ENCODE measurements at regions not wholly inside any gene's neighbourhood (a gene's known extent, or its start where the extent isn't known, plus 50 kb on each side); places are given as distances from the start of the nearest gene placed in this dataset.
A peak's percentile ranks its signal among the peaks of the same experiment; 100 is the strongest.

GRCh38 chr2:160913323-160913722 lies 246.9 kb upstream of the TANK start:
- DNase-seq: no peak

DNA sequence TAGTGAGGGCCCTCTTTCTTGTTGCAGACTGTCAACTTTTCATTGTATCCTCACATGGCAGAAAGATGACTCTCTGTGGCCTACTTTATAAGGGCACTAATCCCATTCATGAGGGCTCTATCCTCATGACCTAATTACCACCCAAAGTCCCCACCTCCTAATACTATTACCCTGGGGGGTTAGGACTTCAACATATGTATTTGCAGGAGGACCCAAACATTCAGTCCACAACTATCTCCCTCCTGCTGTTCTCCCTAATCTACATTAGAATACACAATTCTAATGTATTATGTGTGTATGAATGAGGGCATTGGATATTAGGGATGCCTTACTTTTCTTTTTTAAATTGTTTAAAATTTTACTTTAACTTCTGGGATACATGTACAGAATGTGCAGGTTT lies 246.0 kb upstream of the TANK start:
- no peak for DNase-seq

- DNase-seq: no peak
Measured at GRCh38 chr2:160916300-160916699, 243.9 kb upstream of the TANK start.

DNA sequence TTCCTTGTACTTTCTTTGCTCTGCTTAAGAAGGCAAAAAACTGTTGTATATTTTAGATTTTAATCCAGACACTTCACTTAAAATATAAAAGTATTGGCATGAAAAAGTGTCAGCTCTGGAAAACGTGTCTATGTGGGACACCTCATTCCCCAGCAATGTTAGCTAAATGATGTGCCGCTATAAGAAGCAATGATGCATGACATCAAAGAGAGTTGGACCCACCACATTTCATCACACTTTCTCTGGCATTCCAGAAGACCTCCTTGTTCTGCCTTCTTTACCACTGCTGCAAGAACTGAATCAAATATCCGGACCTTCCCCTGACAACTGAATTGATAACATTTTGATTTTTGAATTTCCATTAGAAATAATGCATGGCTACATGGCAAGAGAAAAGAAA lies 242.4 kb upstream of the TANK start:
- no peak for DNase-seq

GRCh38 chr2:160918258-160918657 lies 242.0 kb upstream of the TANK start:
- DNase-seq: no peak

- DNase-seq: no peak
Measured at GRCh38 chr2:160918906-160919503, 241.2 kb upstream of the TANK start.

DNA sequence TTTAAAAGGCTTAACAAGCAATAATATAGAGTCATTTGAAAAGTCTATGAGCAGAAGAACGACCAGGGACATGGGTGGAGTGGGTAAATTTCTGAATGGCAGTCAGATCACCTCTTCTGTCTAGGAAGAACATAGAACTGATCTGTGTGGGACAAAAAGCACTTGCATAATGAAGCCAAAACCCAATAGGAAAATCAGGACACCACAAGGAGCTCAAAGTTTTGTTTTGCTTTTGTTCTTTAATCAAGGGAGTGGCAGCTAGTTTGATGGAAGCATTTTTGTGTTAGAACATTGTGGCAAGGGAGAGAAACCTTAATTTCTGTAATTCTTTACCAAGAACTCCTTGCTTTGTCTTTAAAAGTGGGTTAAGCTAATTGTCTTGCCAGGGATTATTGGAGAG lies 240.2 kb upstream of the TANK start:
- no peak for DNase-seq

DNA sequence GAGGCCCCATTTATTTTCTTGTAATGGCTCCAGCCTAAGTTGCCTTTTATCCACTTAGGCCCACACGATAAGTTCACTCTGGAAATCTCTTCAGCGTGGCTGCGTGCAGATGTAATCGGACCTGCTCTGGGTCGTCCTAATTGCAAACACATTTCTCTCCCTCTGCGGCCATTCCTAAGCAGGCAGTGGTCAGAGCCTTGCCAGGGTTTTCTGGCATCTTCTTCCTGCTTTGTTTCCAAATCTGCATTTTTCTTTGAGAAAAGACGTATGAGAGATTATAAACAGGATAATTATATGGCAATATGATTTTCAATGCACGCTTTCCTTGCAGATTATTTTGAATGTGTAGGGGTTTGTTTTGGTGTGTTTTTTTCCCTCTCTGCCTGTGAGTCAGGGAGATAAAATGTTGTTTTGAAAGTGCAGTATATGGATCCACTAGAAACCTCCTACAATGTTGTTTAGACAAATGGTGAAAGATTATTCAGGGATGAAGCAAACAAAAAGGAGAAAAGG lies 239.4 kb upstream of the TANK start:
- peak; percentile 82 to 84 for DNase-seq

DNA sequence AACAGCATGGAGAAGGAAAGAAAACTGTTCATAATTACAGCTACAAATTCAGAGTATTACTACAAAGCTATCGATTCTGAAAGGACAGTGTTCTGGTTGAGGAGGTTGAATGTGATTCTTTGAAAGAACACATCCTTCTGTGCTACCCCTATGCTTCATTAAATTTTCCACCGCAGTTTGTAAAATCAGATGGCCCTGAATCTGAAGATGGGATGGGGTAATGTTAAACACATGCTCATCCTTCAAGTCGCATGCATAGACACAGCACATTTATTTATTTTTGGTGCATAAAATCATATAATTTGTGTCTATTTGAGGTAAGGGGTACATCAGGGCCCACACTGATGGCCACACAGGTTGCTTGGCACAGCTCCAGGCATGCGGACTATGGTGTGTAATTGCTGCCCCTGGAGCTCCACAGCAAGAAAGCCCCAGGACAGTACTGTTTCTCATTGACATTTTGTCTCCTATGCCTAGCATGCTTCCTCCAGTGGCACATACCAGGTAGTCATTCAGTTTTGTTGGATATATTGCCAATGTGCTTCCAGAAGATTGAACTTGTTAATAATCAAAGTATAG lies 238.8 kb upstream of the TANK start:
- DNase-seq: no peak

- no peak for DNase-seq
Measured at GRCh38 chr2:160924936-160925353, 235.3 kb upstream of the TANK start.

DNA sequence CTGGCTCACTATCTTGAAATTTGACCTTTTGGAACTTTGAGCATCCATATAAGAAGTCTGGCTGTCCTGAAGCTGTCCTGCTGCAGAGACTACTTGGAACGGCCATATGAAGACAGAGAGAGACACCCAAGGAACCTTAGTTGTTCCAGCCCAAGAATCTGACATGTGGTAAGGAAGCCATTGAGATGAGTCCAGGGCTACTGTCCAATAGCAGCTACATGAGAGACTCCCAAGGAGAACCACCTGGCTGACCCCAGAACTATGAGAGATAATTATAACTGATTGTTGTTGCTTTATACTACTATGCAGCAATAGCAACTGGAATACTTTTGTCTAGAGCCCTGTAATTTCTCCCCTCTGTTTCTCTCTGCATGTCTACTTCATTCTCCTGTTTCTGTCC lies 234.3 kb upstream of the TANK start:
- DNase-seq: no peak

GRCh38 chr2:160927324-160927723 lies 232.9 kb upstream of the TANK start:
- no peak for DNase-seq

DNA sequence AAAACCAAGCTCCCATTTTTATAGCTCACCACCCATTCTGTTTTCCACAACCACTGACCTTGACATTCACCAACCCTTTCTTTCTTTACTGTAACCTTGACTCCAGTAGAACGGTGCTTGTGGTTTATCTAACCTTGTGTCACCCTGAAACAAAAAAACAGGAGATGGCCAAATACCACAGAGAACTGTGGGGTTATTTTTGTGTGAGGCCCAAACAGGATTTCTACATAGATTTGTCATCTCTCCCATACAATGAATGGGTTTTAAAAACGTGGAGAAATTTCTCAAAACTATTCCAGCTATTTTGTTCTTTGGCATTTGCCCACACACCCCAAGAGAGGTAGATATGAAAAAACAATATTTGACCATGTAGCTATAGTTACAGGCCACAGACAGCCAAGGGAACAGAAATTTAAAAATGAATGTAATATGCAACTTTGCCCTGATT lies 231.3 kb upstream of the TANK start:
- DNase-seq: no peak

GRCh38 chr2:160931531-160931930 lies 228.7 kb upstream of the TANK start:
- no peak for DNase-seq

GRCh38 chr2:160932960-160933359 lies 227.3 kb upstream of the TANK start:
- no peak for DNase-seq

DNA sequence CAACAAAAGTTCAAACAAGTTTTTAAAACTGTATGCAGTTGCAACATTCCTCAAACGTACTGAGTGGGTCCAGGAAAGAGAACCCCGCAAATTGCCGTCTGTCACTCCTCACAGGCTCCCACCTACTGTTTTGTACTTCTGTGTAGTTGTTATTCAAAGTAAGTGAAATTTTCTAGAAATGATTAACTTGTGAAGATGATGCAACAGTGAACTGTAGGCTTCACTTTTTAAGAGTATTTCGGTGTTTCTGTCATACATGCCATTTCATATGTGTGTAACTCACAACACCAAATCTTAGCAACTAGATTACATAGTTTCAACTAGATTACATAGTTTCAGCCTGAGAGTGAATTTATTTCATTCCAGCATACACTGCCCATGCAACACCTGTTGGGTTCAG lies 226.0 kb upstream of the TANK start:
- DNase-seq: no peak

DNA sequence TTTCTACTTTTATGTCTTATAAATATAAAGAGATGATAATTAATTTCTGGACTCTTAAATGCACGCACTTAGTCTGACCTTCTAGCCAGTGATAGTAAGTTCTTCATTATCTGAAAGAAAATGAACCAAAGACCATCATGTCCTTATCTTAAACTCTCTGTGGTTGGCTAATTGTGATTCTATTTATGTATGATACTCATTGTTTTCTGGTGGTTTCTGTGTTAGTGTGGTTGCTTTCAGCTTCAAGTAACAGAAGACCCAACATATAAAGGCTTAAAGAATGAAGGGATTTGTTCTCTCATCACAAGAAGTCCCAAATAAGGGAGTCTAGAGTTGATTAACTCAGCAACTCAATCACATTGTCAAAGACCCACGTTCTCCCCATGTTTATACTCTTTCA lies 225.2 kb upstream of the TANK start:
- DNase-seq: no peak

DNA sequence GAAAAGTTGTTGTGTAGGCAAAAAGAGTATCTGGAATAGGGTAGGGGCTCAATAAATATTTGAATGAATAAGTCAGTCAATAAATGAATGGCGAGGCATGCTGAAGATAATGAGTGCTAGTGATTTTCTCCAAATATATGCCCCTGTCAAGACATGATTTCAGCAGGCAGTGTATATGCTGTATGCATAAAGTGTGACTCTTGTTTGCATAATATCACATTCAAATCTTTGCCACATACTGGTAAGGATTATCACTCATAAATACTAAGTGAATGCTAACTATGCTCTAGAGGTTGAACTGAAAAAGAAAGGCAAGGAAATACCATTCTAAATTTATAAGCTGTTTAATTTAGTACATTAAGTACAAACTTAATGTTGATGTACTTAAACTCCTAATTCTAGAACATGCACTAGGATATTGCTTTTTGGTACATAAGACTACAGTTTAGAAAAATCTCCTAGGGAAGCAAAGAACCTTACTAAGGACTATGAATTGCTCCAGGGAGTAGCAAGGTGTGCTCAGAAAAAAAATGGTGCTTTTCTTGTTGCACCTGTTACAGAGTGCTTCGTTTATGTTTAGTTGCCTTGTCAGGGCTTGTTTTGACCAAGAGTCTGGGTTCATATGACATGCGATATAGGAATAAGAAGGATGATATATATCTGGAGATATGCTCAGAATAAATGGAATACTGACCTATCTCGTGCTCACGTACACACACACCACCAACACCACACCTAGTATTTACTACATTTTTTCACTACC lies 224.0 kb upstream of the TANK start:
- DNase-seq: no peak

- DNase-seq: no peak
Measured at GRCh38 chr2:160940271-160940670, 220.0 kb upstream of the TANK start.

DNA sequence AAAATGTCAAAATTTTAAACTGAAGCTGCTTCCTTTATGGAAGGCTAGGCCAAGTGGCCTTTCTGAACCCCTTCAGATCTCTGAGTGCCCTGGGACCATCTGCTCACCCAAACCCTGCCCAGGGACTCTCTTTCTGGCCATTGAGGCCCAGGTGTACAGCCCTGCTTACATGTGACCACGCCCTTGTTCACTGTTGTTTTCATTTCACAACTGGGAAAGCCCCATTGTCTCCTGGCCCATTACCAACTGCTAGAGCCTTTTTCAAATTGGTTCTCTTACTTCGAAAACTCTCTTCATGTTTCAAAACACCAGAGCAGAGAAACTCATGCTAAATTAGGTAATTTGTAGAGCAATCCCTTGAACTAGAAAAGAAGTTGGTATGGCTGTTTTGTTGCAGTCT lies 219.5 kb upstream of the TANK start:
- DNase-seq: no peak

DNA sequence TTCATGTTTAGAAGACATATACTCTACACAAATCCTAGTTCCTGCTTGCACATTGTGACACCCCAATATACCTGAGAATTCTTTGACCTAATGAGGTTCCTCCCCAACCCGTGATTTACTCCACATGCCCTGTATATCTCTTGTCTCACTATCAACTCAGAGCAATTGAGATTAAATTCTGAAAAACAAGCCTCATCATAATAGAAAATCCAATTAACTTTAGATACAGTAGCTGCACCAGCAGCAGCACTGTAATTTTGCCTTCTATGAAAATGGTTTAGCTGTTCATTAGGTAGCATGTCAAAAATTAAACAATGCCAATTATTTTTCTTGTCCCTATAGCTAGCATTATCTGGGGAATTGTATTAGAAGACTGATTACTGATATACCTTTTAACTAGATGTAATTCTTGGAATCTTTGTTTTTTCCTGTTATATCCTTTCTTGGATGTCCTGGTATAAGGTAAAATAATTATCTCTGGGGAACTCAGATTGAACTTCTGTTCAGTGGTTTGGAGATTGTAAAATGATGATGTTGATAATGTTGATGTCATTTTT lies 218.9 kb upstream of the TANK start:
- DNase-seq: no peak

GRCh38 chr2:160942476-160943142 lies 217.6 kb upstream of the TANK start:
- no peak for DNase-seq
